ELR (cell line): ENCODE measurements at regions not wholly inside any gene's neighbourhood (a gene's known extent, or its start where the extent isn't known, plus 50 kb on each side); places are given as distances from the start of the nearest gene placed in this dataset.
"Not testable (repeated sequence)": the region's sequence is repeated elsewhere in the genome, so short reads cannot be mapped to it uniquely, and the experiment has no call there.

Experiments used
- DNase-seq: peaks from one replicate; pipeline ENCODE4 v3.0.0-alpha.2; 2015; ENCODE audit warnings: low read depth

DNA sequence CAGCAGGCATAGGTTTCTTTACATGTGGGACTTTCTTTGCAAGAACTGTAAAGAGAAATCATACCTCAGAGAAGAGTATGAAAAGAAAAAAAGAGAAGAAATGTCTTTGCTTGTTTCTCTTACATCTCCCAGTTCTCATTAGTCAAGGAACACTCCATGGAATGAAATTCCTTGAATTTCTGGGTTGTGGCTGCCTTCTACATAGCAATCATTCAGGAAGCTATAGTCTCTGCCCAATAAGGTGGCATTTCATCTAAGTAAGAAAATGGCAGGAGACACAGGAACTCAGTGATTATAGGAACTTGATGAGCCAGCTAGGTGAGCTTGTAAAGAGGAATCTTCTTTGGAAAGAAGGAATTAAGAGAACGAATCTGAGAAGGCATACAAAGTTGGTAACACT is 197.0 kb upstream of the FKBP1C start:
- DNase-seq = no peak

DNA sequence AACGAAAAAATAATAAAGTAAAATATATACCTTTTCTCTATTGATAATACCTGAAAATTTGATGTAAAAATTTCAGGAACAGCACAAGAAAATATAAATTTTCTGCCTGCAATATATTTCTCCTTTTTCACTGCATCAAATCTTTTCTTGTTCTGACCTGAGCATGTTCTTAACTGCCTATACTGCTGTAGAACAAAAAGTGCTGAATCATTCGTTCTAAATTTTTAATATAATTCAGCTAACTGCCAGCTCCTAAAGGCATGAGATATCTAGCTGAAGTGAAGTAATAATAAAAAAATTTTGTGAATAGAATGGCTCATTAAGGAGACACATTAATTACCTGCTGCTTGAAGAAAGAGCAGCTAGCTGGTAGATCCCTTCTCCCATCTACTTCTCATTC is 188.6 kb upstream of the FKBP1C start:
- no peak for DNase-seq

DNA sequence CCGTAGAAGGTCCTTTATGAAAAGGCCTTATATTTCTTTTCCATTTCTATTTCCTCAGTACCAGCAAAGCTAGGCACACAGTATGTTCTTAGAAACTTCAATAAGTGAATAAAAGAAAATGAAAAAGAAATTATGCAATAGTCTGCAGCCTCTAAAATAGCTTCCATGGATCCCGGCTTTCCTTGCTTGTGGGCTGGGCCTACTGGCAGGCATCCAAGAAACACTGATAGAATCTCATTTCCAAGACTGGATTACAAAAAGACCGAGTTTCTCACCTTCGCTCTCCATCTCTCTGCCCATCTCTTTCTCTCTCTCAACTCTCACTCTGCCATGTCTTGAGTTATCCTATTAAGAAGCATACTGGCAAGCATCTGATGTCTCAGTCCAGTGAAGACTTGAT is 187.5 kb upstream of the FKBP1C start:
- no peak for DNase-seq

DNA sequence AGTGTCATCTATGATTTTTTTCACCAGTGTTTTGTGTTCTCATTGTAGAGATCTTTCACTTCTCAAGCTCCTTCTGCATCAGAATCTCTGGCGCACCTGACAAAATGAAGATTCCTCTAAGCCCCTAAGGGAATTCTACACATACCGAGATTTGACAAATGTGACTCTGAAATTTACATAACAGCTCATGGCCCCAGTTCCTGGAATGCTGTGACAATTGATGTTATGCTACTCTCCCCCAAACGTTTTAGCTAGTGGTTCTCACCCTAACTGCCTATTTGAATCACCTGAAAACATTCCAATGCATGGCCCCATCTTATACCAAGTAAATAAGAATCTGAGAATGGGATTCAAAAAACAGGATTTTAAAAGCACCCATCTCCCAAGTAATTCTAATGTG is 162.1 kb upstream of the FKBP1C start:
- DNase-seq = no peak

DNA sequence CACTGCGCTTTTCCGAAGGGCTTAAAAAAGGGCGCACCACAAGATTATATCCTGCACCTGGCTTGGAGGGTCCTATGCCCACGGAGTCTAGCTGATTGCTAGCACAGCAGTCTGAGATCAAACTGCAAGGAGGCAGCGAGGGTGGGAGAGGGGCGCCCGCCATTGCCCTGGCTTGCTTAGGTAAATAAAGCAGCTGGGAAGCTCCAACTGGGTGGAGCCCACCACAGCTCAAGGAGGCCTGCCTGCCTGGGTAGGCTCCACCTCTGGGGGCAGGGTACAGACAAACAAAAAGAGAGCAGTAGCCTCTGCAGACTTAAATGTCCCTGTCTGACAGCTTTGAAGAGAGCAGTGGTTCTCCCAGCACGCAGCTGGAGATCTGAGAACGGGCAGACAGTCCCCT is 158.1 kb upstream of the FKBP1C start:
- DNase-seq = not testable (repeated sequence)

DNA sequence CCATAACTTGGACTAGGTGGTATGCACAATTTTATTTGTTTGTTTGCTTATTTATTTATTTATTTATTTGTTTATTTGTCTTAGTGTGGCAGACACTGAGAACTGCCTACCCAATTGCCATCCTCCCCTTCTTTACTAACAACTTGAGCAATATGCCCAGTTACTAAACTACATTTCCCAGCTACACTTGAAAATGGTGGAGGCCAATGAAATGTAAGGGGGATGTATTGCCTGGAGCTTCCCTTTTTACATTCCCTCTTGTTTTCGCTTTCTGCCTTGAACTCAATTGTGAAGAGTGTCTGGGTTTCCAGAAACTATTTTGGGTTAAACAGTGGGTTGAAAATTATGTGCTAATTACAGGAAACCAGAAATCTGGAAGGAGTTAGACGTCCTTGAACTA is 152.7 kb upstream of the FKBP1C start:
- DNase-seq = no peak

DNA sequence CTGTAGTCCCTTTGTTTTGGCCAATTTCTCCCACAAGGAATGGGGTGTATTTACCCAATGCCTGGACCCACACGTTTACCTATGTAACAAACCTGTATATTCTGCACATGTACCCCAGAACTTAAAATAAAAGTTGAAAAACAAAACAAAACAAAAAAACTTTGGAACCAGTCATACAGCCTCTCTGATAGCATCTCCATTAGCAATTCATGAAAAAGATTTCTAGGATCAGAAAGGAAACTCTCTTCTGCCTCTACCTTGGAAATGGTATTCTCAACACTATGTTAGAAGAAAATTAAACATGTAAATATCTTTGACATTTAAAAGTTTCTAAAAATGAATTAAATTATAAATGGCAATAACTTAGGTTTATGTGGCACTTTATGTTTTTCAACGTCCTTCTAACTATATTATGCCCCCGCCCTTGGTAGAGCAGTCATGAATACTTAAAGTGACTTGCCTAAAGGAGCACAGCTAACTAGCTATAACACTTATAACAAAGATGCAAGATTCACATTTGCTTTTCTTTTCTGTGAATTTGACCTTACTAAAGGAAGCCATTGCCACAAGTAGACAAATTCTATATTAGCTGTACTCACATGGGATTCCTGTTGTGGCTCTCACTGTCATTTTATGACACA is 147.5 kb upstream of the FKBP1C start:
- no peak for DNase-seq

DNA sequence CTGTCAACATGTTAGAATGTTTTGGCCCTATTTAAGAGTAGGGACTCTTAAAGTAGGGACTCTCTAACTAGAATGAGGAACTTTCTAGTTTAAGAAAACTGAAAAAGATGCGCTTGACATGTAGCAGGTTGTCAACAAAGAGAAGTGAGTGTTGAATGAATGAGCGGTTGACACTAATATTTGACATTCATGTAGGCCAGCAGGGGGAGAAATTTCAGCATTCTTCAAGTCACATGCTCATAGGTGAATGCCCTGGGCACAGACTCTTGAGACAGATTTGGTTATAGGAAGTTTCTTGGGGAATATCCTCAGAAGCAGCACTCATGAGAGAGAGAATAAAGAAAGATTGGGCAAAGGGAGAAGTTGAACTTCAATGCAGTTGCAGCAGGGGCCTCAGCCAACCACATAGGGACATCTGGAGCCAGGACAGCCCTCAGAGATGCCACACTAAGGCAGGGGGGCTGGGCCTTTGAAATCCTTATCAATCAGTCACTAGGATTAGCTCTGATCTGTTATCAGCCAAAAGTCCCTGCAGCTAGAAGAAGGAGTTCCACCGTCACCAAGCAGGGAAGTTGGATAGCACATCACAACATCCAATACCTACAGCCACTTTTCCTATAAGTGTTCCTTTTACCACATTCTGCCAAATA is 145.1 kb upstream of the FKBP1C start:
- DNase-seq = no peak

DNA sequence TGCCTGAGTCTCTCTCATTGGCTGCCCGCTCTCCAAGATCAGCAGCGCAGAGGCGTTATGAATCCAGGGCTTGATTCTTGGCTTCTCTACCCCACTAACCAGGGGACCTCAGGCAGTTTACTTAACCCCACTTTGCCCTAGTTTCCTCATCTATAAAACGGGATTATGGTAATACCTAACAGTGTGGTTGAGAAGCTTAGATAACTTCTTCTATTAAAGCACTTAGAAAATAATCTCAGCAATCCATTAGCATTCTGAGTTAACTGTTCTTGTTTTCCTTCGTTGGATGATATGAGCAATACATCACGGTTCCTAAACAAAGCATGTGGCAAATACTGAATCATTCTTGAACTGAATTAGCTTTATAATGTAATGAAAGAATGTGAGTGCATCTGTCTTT is 116.3 kb upstream of the FKBP1C start:
- DNase-seq = no peak

DNA sequence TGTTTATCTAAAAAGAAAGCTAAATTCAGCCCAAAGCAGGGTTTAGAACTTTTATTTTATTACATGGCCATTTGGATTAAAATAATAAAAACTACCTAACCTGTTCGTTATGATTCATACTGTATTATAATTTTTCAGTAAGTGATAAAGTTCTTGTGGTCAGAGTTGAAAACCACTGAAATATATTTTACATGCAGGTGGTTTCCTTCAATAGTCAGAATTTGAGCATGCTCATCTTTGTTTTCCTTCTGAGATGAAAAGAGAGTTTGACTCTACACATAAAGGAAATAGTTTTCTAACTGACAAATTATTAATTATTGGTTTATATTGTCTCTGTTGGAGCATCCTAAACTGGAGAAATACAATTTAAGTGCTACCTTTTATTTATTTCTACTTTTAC is 114.0 kb upstream of the FKBP1C start:
- no peak for DNase-seq

DNA sequence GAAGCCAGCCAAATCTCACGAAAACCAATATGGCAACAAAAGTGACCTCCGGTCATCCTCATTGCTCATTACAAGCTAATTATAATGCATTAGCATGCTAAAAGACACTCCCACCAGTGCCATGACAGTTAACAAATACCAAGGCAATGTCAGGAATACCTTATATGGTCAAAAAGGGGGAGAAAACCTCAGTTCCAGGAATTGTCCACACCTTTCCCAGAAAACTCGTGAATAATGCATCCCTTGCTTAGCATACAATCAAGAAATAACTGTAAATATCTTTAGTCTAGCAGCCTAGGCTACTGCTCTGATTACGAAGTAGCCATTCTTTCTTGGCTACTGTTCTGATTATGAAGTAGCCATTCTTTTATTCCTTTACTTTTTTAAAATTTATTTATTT is 112.5 kb upstream of the FKBP1C start:
- DNase-seq = no peak

DNA sequence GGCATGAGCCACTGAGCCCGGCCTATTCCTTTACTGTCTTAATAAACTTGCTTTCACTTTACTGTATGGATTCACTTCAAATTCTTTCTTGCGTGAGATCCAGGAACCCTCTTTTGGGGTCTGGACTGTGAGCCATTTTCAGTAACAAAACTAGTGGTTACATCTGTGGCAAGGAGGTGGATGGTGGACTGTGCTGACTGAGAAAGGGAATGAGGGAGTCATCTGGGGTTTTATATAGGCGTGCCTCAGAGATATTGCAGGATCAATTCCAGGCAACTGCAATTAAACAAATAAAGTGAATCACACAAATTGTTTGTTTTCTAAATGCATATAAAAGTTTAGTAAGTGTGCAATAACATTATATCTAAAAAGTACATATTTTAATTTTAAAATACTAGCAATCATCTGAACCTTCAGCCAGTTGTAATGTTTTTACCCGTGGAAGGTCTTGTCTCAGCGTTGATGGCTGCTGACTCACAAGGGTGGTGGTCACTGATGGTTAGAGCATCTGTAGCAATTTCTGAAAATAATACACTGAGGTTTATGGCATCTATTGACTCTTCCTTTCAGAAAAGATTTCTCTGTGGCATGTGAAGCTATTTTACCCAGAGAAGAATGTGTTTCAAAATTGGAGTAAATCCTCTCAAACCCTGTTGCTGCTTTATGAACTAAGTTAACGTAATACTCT is 111.4 kb upstream of the FKBP1C start:
- no peak for DNase-seq

DNA sequence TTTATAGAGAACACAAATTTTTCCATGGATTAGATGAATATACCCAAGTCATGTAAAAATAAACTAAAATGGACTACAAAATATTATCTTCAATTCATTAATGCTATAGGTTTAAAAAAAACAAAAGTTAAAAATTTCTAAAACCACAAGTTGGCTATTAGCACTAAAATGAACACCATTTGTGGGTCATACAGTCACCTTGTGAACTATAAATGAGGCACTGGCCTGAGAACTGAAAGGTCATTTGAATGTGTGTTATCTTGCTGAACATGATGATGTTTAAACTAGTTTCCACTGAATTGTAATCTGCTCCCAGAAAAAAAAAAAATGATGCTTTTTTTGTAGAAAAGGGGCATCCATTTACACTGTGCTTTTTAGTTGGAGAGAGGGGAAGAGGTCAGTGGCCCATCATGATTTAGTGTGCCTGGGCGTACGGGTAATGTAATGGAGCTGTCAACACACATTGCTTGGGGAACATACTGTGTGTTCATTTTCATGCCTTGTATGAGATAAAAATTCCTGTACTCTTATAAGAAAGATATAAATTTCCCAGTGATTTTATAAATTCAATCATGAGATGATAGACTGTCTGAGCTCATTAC is 96.6 kb upstream of the FKBP1C start:
- DNase-seq = no peak

DNA sequence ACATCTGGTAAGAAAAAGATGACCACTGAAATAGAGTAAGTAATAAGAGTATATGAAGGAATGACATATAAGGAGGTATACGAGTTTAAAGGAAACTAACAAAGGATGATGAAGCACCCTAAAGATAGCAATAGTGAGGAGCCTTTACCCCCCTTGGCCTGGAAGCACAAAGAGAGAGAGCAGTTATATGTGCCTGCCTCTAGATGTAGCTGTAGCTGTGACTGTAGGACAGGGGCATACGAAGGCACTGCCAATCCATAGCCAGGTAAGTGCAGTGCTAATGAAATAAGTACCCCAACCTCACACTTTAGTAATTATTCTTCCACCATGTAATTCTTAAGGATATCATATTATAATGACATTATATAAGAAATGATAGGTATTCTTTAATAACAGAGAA is 90.1 kb upstream of the FKBP1C start:
- DNase-seq = no peak

DNA sequence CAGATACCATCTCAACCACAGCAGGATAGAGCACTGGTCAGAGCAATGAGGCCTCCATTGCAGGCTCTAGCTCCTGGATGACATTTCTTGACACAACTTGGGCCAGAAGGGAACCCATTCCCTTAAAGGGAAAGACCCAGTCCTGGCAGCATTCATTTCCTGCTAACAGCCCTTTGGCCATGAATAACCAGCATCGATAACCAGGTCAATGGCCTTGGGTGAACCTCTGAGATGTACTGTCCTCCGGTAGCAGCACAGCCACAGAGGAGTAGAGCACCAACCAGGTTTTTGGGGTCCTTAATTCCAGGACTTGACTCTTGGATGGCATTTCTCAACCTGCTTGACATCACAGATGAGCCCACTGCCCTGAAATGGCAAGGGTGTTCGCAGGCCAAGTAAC is 71.2 kb upstream of the FKBP1C start:
- DNase-seq = no peak

DNA sequence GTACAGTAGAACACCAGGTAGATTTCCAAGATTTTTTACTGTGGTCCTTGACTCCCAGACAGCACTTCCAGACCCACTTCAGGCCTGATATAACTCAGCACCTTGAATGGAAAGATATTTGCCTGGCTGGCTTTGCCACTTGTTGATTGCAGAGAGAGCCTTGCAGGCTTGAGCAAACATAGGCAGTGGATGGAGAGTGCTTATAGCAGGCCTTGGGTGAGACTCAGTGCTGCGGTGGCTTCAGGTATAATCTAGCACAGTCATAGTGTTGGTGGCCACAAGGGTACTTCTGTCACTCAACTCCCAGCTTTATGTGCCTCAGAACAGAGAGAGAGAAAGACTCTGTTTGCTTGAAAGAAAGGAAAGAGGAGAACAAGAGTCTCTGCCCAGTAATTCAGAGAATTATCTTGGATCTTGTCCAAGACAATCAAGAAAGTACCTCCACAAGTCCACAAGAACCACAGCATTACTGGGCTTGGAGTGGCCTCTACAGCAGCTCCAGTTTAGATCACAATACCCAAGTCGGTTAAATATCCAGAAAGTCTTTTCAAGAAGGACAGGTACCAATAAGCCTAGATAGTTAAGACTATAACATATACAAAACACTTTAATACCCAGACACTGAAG is 70.5 kb upstream of the FKBP1C start:
- no peak for DNase-seq

DNA sequence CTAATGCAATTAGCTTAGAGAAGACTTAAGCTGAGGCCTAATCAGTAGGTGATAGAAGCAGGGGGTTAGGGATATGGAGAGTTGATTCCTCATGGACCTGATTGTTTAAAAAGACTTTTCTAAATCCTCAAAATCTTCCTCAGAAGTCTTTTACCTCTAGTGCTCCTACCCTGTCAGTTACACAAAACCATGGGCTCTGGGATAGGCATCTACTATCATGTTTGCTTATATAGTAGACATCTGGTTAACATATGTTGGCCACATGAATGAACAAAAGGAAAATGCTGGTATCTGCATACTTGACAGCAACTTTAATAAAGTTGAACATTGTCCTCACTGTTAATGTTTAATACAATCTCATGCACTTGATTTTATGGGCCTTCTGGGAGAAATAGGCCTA is 61.5 kb upstream of the FKBP1C start:
- no peak for DNase-seq

DNA sequence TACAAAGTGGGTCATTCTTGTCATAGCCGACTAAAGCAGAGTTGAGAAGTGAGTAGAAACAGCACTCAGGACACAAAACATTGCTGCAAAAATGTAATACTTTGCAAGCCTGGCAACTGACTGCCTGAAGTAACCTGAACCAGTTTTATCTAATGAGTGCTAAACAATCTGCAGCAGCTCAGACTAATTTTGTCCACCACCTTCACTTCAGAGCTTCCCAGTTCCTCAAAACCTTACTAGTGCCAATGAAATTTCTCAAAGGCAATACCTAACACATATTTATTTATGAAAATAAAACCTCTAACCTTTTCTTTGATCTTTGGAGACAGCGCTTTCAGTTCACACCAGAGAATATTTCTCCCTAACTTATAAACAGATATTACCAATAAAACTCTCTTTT is 56.7 kb upstream of the FKBP1C start:
- no peak for DNase-seq
